ENCODE measurements at regions not wholly inside any gene's neighbourhood (a gene's known extent, or its start where the extent isn't known, plus 50 kb on each side); places are given as distances from the start of the nearest gene placed in this dataset.

DNA sequence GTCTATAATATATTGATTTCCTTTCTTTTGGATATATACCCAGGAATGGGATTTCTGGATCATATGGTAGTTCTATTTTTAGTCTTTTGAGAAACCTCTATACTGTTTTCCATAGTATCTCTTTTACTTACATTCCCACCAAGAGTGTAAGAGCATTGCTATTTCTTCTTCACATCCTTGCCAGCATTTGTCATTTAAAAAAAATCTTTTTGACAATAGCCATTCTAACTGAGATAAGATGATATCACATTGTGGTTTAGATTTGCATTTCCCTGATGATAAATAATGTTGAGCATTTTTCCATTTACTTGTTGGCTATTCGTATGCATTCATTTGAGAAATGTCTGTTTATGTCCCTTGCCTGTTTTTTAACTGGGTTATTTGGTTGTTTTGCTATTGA is 467.4 kb downstream of the COL11A1 start:
- peaks cover 0 to 2% (median 0%) of the 10 kb centered on the region in 3 donors for H3K9me3 ChIP-seq (ENCODE audit: control insufficient read depth in 2 of 3, insufficient read depth in 1 of 3, low read length in 3 of 3)
- H3K4me1 ChIP-seq (ENCODE audit: control insufficient read depth in 2 of 3, insufficient read depth in 2 of 3, low read depth in 1 of 3, low read length in 3 of 3): no peaks in the 10 kb centered on the region
- no peaks in the 10 kb centered on the region for H3K27me3 ChIP-seq (ENCODE audit: control insufficient read depth, insufficient read depth, low read length)
- intact Hi-C loops (cut with DNase I): no loop called here
- no peak overlapping the region for H3K27ac ChIP-seq (ENCODE audit: low read depth in 2 of 2, low read length in 2 of 2)
- TF ChIP-seq, protein P1, sequence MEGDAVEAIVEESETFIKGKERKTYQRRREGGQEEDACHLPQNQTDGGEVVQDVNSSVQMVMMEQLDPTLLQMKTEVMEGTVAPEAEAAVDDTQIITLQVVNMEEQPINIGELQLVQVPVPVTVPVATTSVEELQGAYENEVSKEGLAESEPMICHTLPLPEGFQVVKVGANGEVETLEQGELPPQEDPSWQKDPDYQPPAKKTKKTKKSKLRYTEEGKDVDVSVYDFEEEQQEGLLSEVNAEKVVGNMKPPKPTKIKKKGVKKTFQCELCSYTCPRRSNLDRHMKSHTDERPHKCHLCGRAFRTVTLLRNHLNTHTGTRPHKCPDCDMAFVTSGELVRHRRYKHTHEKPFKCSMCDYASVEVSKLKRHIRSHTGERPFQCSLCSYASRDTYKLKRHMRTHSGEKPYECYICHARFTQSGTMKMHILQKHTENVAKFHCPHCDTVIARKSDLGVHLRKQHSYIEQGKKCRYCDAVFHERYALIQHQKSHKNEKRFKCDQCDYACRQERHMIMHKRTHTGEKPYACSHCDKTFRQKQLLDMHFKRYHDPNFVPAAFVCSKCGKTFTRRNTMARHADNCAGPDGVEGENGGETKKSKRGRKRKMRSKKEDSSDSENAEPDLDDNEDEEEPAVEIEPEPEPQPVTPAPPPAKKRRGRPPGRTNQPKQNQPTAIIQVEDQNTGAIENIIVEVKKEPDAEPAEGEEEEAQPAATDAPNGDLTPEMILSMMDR (IDR thresholded peaks at IDR 0.05; ENCODE audit: borderline replicate concordance, extremely low read depth, insufficient read depth): no peak
- H3K4me3 ChIP-seq (ENCODE audit: low read length in 3 of 3): no peak overlapping the region
- FAIRE-seq (no peak), DNase-seq (no peak)
- no peak overlapping the region for H3K9ac ChIP-seq (ENCODE audit: low read length in 3 of 3)
- no peaks in the 10 kb centered on the region for H3K36me3 ChIP-seq (ENCODE audit: control insufficient read depth in 2 of 3, insufficient read depth in 3 of 3, low read length in 3 of 3)

DNA sequence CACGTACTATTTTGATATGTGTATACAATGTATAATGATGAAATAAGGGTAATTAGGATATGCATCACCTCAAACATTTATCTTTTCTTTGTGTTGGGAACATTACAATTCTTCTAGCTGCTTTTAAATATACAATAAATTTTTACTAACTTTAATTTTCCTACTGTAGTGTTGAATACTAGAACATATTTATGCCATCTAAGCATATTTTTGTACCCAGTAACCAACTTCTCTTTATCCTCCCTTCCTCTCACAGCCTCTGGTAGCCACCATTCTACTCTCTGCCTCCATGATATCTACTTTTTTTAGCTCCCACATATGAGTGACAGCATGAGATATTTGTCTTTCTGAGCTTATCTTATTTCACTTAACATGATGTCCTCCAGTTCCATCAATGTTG is 468.0 kb downstream of the COL11A1 start:
- no peak overlapping the region for H3K4me3 ChIP-seq (ENCODE audit: low read length in 3 of 3)
- no peak overlapping the region for H3K27ac ChIP-seq (ENCODE audit: low read depth in 2 of 2, low read length in 2 of 2)
- H3K27me3 ChIP-seq (ENCODE audit: control insufficient read depth, insufficient read depth, low read length): no peaks in the 10 kb centered on the region
- intact Hi-C loops (cut with DNase I): no loop called here
- FAIRE-seq: no peak
- H3K36me3 ChIP-seq (ENCODE audit: control insufficient read depth in 2 of 3, insufficient read depth in 3 of 3, low read length in 3 of 3): no peaks in the 10 kb centered on the region
- no peaks in the 10 kb centered on the region for H3K4me1 ChIP-seq (ENCODE audit: control insufficient read depth in 2 of 3, insufficient read depth in 2 of 3, low read depth in 1 of 3, low read length in 3 of 3)
- TF ChIP-seq, protein P1 (IDR thresholded peaks at IDR 0.05; ENCODE audit: borderline replicate concordance, extremely low read depth, insufficient read depth): no peak
- DNase-seq: no peak
- H3K9ac ChIP-seq (ENCODE audit: low read length in 3 of 3): no peak overlapping the region
- peaks cover 0 to 2% (median 0%) of the 10 kb centered on the region in 3 donors for H3K9me3 ChIP-seq (ENCODE audit: control insufficient read depth in 2 of 3, insufficient read depth in 1 of 3, low read length in 3 of 3)

DNA sequence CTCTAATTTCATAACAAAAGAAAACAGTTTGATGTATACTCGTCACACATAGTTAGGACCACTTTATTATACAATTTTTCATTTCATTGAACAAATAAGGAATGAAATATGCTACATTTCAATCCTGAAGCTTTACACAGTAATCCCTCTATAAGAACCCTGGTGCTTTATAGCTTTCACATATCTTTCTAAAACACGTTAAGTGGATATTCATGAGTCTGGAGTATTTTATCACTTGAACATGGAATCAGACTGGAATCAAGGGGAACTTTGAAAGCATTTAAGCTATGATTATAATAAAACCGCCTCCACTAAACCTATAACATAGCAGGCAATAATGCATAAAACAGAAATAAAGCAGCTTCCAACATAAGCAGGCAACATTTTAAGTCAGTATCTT is 476.6 kb downstream of the COL11A1 start:
- FAIRE-seq (no peak), DNase-seq (no peak)
- intact Hi-C loops (cut with DNase I): no loop called here
- no peak overlapping the region for H3K4me3 ChIP-seq (ENCODE audit: low read length in 3 of 3)
- H3K4me1 ChIP-seq (ENCODE audit: control insufficient read depth in 2 of 3, insufficient read depth in 2 of 3, low read depth in 1 of 3, low read length in 3 of 3): no peaks in the 10 kb centered on the region
- TF ChIP-seq, protein P1 (IDR thresholded peaks at IDR 0.05; ENCODE audit: borderline replicate concordance, extremely low read depth, insufficient read depth): no peak
- no peak overlapping the region for H3K27ac ChIP-seq (ENCODE audit: low read depth in 2 of 2, low read length in 2 of 2)
- no peak overlapping the region for H3K9ac ChIP-seq (ENCODE audit: low read length in 3 of 3)
- no peaks in the 10 kb centered on the region for H3K9me3 ChIP-seq (ENCODE audit: control insufficient read depth in 2 of 3, insufficient read depth in 1 of 3, low read length in 3 of 3)
- no peaks in the 10 kb centered on the region for H3K36me3 ChIP-seq (ENCODE audit: control insufficient read depth in 2 of 3, insufficient read depth in 3 of 3, low read length in 3 of 3)
- no peaks in the 10 kb centered on the region for H3K27me3 ChIP-seq (ENCODE audit: control insufficient read depth, insufficient read depth, low read length)

DNA sequence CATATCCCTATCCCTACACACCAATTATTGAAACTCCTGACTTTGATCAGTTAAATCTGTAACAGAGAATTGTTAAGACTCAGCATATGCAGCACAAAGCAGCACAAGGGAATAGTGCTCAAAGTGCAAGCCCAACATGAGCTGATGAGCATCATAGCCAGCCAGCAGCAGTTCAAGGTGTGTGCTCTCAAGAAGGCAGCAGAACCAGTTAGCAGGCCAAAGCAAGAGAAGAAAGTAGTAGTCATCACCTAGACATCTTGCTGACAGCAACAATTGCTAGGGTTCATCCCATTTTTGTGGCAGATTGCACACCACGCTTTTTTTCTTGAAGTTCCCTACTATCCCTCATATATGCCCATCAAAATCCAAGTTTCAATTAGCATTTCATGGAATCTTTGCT is 478.3 kb downstream of the COL11A1 start:
- no peaks in the 10 kb centered on the region for H3K9me3 ChIP-seq (ENCODE audit: control insufficient read depth in 2 of 3, insufficient read depth in 1 of 3, low read length in 3 of 3)
- no peaks in the 10 kb centered on the region for H3K27me3 ChIP-seq (ENCODE audit: control insufficient read depth, insufficient read depth, low read length)
- FAIRE-seq (no peak), DNase-seq (no peak)
- H3K9ac ChIP-seq (ENCODE audit: low read length in 3 of 3): no peak overlapping the region
- TF ChIP-seq, protein P1 (IDR thresholded peaks at IDR 0.05; ENCODE audit: borderline replicate concordance, extremely low read depth, insufficient read depth): no peak
- no peaks in the 10 kb centered on the region for H3K36me3 ChIP-seq (ENCODE audit: control insufficient read depth in 2 of 3, insufficient read depth in 3 of 3, low read length in 3 of 3)
- no peak overlapping the region for H3K4me3 ChIP-seq (ENCODE audit: low read length in 3 of 3)
- no peaks in the 10 kb centered on the region for H3K4me1 ChIP-seq (ENCODE audit: control insufficient read depth in 2 of 3, insufficient read depth in 2 of 3, low read depth in 1 of 3, low read length in 3 of 3)
- H3K27ac ChIP-seq (ENCODE audit: low read depth in 2 of 2, low read length in 2 of 2): no peak overlapping the region
- intact Hi-C loops (cut with DNase I): no loop called here
